ENCODE measurements at regions not wholly inside any gene's neighbourhood (a gene's known extent, or its start where the extent isn't known, plus 50 kb on each side); places are given as distances from the start of the nearest gene placed in this dataset.
A peak's percentile ranks its signal among the peaks of the same experiment; 100 is the strongest.

DNA sequence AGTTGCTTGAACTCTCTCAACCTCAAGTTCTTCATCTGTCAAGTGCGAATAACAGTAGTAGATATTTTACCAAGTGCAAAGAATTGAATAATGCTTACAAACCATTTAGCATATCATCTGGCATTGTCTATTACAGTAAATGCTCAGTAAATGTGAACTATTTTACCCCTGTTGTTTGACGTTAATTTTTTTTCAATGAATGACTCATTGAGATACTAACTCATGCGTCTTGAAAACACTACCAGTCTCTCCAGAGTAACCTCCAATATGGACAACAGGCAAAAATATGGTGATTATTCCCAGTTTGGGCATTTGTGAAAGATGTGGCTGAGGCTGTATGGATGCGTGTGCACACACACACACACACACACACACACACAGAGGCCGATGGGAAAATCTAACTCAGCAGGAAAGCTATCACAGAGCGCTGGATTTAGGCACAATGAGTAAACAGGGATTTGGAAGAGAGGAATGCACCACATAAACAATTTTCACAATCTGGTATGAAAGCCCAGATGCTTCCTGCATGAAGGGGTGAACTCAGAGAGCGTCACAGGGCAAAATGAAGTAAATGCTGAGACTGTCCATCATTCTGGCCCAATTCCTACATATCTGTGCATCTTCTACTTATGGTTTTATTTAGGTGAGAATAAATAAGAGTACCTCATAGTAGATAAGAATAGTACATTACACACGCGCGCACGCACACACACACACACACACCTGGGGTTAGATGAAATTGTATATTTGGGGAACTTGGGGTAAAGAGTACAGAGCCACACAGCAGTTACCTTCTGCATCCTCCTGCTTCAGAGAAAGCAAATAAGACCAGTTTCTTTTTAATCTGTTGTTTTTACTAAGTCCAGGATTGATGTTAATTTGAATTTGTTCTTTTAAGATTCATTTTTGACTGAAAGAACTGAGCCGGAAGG lies 128.7 kb downstream of the PALM2AKAP2 start:
- no peaks in the 10 kb centered on the region for H3K9me3 Mint-ChIP-seq

DNA sequence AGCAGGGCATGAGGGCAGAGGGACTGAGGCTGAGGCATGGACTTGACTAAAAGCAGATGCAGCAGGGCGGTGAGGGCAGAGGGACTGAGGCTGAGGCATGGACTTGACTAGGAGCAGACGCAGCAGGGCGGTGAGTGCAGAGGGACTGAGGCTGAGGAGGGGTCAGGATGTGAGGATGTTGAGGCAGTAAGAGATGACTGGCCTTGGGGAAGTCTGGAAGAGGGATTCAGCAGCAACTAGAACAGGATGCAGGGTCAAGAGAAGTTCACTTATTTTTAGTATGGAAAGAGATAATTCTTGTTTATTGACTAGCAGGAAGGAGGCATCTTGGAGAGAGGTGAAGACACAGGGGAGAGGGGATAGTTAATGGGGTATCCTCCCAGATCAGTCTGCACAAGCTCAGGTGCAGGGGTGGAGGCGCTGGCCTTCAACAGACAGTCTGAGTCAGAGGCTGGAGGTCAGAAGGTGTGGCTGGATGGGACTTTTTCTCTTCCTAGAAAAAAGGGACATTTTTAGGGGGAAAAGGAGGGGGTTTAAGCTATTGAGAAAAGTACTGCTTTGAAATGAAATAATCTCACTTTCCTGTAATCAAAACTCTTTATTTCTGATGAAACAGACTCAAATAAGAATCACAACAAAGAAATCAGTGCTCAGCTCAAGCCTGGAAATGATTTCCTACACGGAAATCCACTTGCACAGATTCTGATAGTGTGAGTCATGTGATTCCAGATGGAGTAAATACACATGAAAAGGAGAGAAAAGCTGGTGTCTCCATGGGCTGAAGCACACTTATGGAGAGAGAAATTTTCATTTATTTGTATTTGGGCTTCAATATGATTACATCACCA lies 130.9 kb downstream of the PALM2AKAP2 start:
- H3K9me3 Mint-ChIP-seq: no peaks in the 10 kb centered on the region
- peaks cover 16% of the 10 kb centered on the region for H3K4me1 Mint-ChIP-seq
- H3K36me3 Mint-ChIP-seq (ENCODE audit: low read depth): no peaks in the 10 kb centered on the region
- DNase-seq: no peak
- TF ChIP-seq, protein P1, sequence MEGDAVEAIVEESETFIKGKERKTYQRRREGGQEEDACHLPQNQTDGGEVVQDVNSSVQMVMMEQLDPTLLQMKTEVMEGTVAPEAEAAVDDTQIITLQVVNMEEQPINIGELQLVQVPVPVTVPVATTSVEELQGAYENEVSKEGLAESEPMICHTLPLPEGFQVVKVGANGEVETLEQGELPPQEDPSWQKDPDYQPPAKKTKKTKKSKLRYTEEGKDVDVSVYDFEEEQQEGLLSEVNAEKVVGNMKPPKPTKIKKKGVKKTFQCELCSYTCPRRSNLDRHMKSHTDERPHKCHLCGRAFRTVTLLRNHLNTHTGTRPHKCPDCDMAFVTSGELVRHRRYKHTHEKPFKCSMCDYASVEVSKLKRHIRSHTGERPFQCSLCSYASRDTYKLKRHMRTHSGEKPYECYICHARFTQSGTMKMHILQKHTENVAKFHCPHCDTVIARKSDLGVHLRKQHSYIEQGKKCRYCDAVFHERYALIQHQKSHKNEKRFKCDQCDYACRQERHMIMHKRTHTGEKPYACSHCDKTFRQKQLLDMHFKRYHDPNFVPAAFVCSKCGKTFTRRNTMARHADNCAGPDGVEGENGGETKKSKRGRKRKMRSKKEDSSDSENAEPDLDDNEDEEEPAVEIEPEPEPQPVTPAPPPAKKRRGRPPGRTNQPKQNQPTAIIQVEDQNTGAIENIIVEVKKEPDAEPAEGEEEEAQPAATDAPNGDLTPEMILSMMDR (IDR thresholded peaks at IDR 0.05): no peak
- no peak overlapping the region for H3K4me3 Mint-ChIP-seq
- peaks cover 3% of the 10 kb centered on the region for H3K27me3 Mint-ChIP-seq (ENCODE audit: low read depth, poor library complexity)
- H3K27ac Mint-ChIP-seq: no peak overlapping the region

More for the DNA sequence above, 128.7 kb downstream of the PALM2AKAP2 start:
- TF ChIP-seq, protein P1 (IDR thresholded peaks at IDR 0.05): no peak
- H3K4me1 Mint-ChIP-seq: peaks cover 20% of the 10 kb centered on the region
- no peaks in the 10 kb centered on the region for H3K36me3 Mint-ChIP-seq (ENCODE audit: low read depth)
- peaks cover 3% of the 10 kb centered on the region for H3K27me3 Mint-ChIP-seq (ENCODE audit: low read depth, poor library complexity)
- H3K4me3 Mint-ChIP-seq: no peak overlapping the region
- DNase-seq: no peak
- H3K27ac Mint-ChIP-seq: no peak overlapping the region

DNA sequence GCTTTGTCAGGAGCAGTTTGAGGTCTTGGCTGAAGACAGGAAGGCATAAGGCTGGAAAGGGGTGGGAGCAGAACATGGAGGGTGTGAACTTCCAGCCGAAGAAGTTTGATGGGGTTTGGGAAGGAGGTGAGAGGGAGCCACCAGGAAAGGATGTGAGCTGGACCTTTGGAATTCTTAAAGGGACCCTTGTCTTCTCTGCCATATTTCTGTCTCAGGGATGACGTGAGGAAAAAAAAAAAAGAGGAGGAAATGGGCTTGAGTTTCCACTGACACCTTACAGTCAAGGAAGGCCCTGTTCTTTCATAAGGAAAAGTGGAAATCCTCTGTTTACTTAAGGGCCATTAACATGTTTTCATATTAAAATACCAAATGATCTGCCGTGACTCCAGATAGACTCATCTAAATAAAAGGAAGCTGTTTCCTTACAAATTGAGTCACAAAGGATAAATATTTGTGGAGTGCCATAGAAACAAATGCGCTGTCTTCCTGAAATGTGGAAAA lies 132.1 kb downstream of the PALM2AKAP2 start:
- Mint-ChIP-seq H3K27me3 (ENCODE audit: low read depth, poor library complexity) (no peaks in the 10 kb centered on the region), H3K27ac (no peak overlapping the region), H3K4me1 (peaks cover 14% of the 10 kb centered on the region), H3K36me3 (ENCODE audit: low read depth) (no peaks in the 10 kb centered on the region), H3K4me3 (no peak overlapping the region), H3K9me3 (no peaks in the 10 kb centered on the region)
- TF ChIP-seq, protein P1 (IDR thresholded peaks at IDR 0.05): no peak
- DNase-seq: no peak

DNA sequence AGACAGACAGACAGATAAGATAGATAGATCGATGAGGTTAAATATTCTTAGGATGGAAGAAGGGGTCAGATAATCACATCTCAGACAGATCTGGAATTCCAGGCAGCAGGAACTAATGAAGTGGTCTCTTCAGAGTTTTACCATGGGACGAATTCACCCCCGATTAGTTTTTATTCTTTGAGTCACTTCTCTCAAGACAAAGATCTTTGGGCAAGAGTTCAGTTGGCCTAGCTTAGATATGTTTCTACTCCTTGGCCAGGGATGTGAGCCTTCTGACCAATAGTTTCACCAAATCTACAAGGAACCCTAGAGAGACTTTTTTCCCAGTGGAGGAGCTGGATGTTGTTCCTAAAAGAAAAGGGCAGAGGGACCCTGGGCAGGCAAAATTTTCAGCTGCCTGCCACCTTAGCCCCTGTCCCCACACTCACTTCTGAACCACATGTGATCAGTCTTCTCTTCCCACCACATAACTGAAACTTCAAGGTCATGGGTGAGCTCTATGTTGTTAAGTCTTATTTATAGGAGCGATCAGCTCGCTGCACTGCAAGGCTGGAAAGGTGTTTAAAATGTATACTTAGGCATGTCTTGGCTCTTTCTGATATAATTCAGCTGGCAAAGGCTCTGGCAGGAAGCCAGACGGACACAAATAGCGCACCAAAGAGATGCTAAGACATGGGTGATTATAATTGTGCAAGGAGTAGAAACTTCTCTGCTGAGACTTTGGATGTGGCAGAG lies 132.9 kb downstream of the PALM2AKAP2 start:
- TF ChIP-seq, protein P1 (IDR thresholded peaks at IDR 0.05): no peak
- H3K27me3 Mint-ChIP-seq (ENCODE audit: low read depth, poor library complexity): peaks cover 5% of the 10 kb centered on the region
- H3K9me3 Mint-ChIP-seq: no peaks in the 10 kb centered on the region
- H3K4me1 Mint-ChIP-seq: peaks cover 10% of the 10 kb centered on the region
- H3K4me3 Mint-ChIP-seq: no peak overlapping the region
- no peak for DNase-seq
- peak overlapping the region; percentile 18 for H3K27ac Mint-ChIP-seq
- no peaks in the 10 kb centered on the region for H3K36me3 Mint-ChIP-seq (ENCODE audit: low read depth)

DNA sequence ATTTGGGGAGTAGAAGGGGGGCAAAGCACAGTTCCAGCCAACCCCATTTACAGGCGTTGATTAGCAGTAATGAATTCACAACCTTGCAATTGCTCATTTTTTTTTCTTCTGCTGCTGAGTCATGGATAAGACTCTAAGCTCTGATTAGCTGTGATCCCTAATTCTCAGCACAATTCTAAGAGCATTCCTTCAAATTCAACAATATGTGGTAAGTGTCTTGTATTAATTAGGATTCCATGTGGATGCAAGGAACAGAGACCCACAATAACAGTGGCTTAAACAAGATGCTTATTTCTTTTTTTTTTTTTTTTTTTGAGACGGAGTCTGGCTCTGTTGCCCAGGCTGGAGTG lies 133.4 kb downstream of the PALM2AKAP2 start:
- Mint-ChIP-seq H3K9me3 (no peaks in the 10 kb centered on the region), H3K4me1 (peaks cover 14% of the 10 kb centered on the region), H3K36me3 (ENCODE audit: low read depth) (no peaks in the 10 kb centered on the region), H3K4me3 (no peak overlapping the region), H3K27me3 (ENCODE audit: low read depth, poor library complexity) (peaks cover 5% of the 10 kb centered on the region), H3K27ac (no peak overlapping the region)
- TF ChIP-seq, protein P1 (IDR thresholded peaks at IDR 0.05): no peak
- DNase-seq: no peak
